Upper lobe of right lung (tissue), 1 donor: ENCODE measurements at regions not wholly inside any gene's neighbourhood (a gene's known extent, or its start where the extent isn't known, plus 50 kb on each side); places are given as distances from the start of the nearest gene placed in this dataset.
"Not testable (repeated sequence)": the region's sequence is repeated elsewhere in the genome, so short reads cannot be mapped to it uniquely, and the experiment has no call there.

ENCODE experiments used
- ATAC-seq: fragments of 200-7000 bp; cut with Tn5 transposase; one replicate; pipeline ENCODE4 v1.9.1; 2020; ENCODE audit warnings: mild to moderate bottlenecking, moderate library complexity
- DNase-seq: peaks from one replicate; pipeline ENCODE4 v3.0.0-alpha.2; 2020
- H3K27ac ChIP-seq: fragments of 200-600 bp; one replicate; pipeline ENCODE4 v1.8.0; 2022
- H3K27me3 ChIP-seq: fragments of 200-600 bp; one replicate; pipeline ENCODE4 v1.8.0; 2022; ENCODE audit warnings: mild to moderate bottlenecking
- H3K36me3 ChIP-seq: fragments of 200-600 bp; one replicate; pipeline ENCODE4 v1.8.0; 2022
- H3K4me1 ChIP-seq: fragments of 200-600 bp; one replicate; pipeline ENCODE4 v1.8.0; 2022
- H3K4me3 ChIP-seq: fragments of 200-600 bp; one replicate; pipeline ENCODE4 v1.8.0; 2022; ENCODE audit warnings: mild to moderate bottlenecking
- H3K9me3 ChIP-seq: fragments of 200-600 bp; one replicate; pipeline ENCODE4 v1.8.0; 2022
- CTCF ChIP-seq: fragments of 200-600 bp; IDR thresholded peaks from one replicate; pipeline ENCODE4 v1.8.0; 2022; ENCODE audit warnings: antibody characterized with exemption
- intact Hi-C: fragments of 100-400 bp; cut with DNase I; formaldehyde crosslinking; loops from one replicate; pipeline ENCODE4 v1.11.0; 2022
- donor health status: DM: no; HTN: yes; CAD: no; lungs with severe emphysema.

GRCh38 chr18:73352546-73352945, 484.8 kb upstream of the NETO1 start:
- Histone ChIP-seq H3K4me3 (no peak overlapping the region), H3K36me3 (no peaks in the 10 kb centered on the region), H3K27ac (no peak overlapping the region), H3K4me1 (no peaks in the 10 kb centered on the region), H3K27me3 (no peaks in the 10 kb centered on the region), H3K9me3 (no peaks in the 10 kb centered on the region)
- no peak for ATAC-seq
- DNase-seq = no peak
- intact Hi-C loops = no loop called here
- TF ChIP-seq CTCF = no peak

- peak overlapping the region; percentile 12 for H3K4me3 ChIP-seq
Observed at GRCh38 chr18:73340135-73340977, 472.6 kb upstream of the NETO1 start.

GRCh38 chr18:73331212-73331772, 463.5 kb upstream of the NETO1 start:
- Histone ChIP-seq H3K27me3 (no peaks in the 10 kb centered on the region), H3K36me3 (no peaks in the 10 kb centered on the region), H3K9me3 (no peaks in the 10 kb centered on the region), H3K27ac (no peak overlapping the region), H3K4me3 (no peak overlapping the region), H3K4me1 (no peaks in the 10 kb centered on the region)
- ATAC-seq (no peak), DNase-seq (no peak)
- intact Hi-C loops = no loop called here
- TF ChIP-seq CTCF = no peak

More at GRCh38 chr18:73340135-73340977, 472.6 kb upstream of the NETO1 start:
- ATAC-seq (peak; percentile 72), DNase-seq (no peak)
- intact Hi-C loops = no loop called here
- TF ChIP-seq CTCF = no peak
- H3K27ac ChIP-seq = no peak overlapping the region
- H3K4me1 ChIP-seq = no peaks in the 10 kb centered on the region
- no peaks in the 10 kb centered on the region for H3K27me3 ChIP-seq
- no peaks in the 10 kb centered on the region for H3K36me3 ChIP-seq
- H3K9me3 ChIP-seq = no peaks in the 10 kb centered on the region

GRCh38 chr18:73330106-73330505, 462.3 kb upstream of the NETO1 start:
- ATAC-seq, DNase-seq, H3K9me3 ChIP-seq, H3K4me1 ChIP-seq, H3K27ac ChIP-seq, intact Hi-C loops, H3K27me3 ChIP-seq, H3K4me3 ChIP-seq, H3K36me3 ChIP-seq: not testable (repeated sequence)

- H3K27ac ChIP-seq, DNase-seq, intact Hi-C loops, H3K9me3 ChIP-seq, H3K4me1 ChIP-seq, H3K36me3 ChIP-seq, H3K4me3 ChIP-seq, ATAC-seq, H3K27me3 ChIP-seq: not testable (repeated sequence)
Observed at GRCh38 chr18:73324187-73324831, 456.5 kb upstream of the NETO1 start.

GRCh38 chr18:73318739-73319479, 451.1 kb upstream of the NETO1 start:
- ATAC-seq (no peak), DNase-seq (no peak)
- Histone ChIP-seq H3K4me3 (no peak overlapping the region), H3K27me3 (no peaks in the 10 kb centered on the region), H3K27ac (no peak overlapping the region), H3K9me3 (no peaks in the 10 kb centered on the region), H3K4me1 (no peaks in the 10 kb centered on the region), H3K36me3 (no peaks in the 10 kb centered on the region)
- intact Hi-C loops = no loop called here
- TF ChIP-seq CTCF = no peak
